ENCODE measurements at regions not wholly inside any gene's neighbourhood (a gene's known extent, or its start where the extent isn't known, plus 50 kb on each side); places are given as distances from the start of the nearest gene placed in this dataset.

- H3K4me3 ChIP-seq: no peak overlapping the region
These were observed 1468.5 kb upstream of the TMEM132C start for GRCh38 chr12:126798449-126798848.

DNA sequence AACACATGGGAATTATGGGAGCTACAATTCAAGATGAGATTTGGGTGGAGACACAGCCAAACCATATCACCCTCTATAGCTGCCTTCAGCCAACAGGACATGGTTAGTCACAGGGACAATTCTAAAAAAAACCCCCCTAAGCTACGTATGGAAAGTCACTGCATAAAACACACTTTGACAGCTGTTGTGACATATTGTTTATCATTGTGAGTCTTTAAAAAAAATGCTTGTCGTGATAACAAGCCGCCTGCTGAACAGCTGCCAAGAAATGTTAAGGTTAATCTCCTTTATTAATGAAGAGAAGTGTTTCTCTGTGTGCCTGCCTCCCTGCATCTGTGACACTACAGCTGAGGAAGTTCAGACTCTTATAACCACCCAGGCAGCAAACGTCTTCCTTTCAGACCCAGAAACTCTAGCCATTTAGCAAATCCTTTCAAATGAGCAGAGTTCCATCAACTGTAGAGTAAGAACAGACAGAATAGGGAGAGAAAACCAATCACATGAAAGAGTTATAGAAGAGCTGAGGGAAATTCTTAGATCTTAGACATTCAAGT, 1459.6 kb upstream of the TMEM132C start:
- 25% methylated on average over 4 of the region's 4 CpGs for WGBS
- Histone ChIP-seq H3K27me3 (replicated peaks; ENCODE audit: insufficient read depth) (no peaks in the 10 kb centered on the region), H3K27ac (no peak overlapping the region), H3K36me3 (no peaks in the 10 kb centered on the region), H3K4me3 (no peak overlapping the region), H3K4me1 (replicated peaks) (no peaks in the 10 kb centered on the region), H3K9me3 (no peaks in the 10 kb centered on the region)
- intact Hi-C loops (cut with DNase I): no loop called here
- no peak for DNase-seq (ENCODE audit: low spot score)
- TF ChIP-seq CTCF (IDR thresholded peaks at IDR 0.05): no peak
- TF ChIP-seq POLR2A (IDR thresholded peaks at IDR 0.05): no peak
- TF ChIP-seq POLR2AphosphoS5 (IDR thresholded peaks at IDR 0.05): no peak

More at GRCh38 chr12:126798449-126798848, 1468.5 kb upstream of the TMEM132C start:
- TF ChIP-seq CTCF (IDR thresholded peaks at IDR 0.05) (no peak), POLR2A (IDR thresholded peaks at IDR 0.05) (no peak), POLR2AphosphoS5 (IDR thresholded peaks at IDR 0.05) (no peak)
- Histone ChIP-seq H3K27ac (no peak overlapping the region), H3K36me3 (no peaks in the 10 kb centered on the region), H3K9me3 (no peaks in the 10 kb centered on the region), H3K27me3 (replicated peaks; ENCODE audit: insufficient read depth) (no peaks in the 10 kb centered on the region), H3K4me1 (replicated peaks) (no peaks in the 10 kb centered on the region)
- 93% methylated on average over 5 of the region's 5 CpGs for WGBS
- intact Hi-C loops (cut with DNase I): no loop called here
- no peak for DNase-seq (ENCODE audit: low spot score)

DNA sequence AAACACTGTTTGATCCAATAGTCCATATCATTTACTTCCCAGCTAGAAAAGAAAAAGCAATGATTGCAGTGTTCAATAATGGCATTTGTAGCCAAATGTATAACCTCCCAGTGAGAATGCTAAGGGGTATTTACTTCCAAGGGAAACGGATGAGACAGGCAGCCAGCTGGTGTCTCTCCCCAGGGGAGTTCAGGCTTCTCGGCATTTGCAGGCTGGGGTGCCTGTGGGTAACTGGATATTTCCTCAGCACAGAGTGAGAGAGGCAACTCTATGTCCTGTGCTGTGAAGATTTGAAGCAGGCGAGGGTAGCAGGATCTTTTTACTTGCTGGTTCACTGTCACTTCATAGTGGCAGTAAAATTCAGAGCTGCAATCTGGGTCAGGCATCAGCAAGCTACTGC, 1455.6 kb upstream of the TMEM132C start:
- WGBS: 27% methylated on average over 3 of the region's 3 CpGs
- Histone ChIP-seq H3K4me3 (no peak overlapping the region), H3K36me3 (no peaks in the 10 kb centered on the region), H3K27me3 (replicated peaks; ENCODE audit: insufficient read depth) (no peaks in the 10 kb centered on the region), H3K9me3 (no peaks in the 10 kb centered on the region), H3K4me1 (replicated peaks) (no peaks in the 10 kb centered on the region), H3K27ac (no peak overlapping the region)
- DNase-seq (ENCODE audit: low spot score): no peak
- TF ChIP-seq POLR2AphosphoS5 (IDR thresholded peaks at IDR 0.05) (no peak), POLR2A (IDR thresholded peaks at IDR 0.05) (no peak)
- intact Hi-C loops (cut with DNase I): no loop called here

DNA sequence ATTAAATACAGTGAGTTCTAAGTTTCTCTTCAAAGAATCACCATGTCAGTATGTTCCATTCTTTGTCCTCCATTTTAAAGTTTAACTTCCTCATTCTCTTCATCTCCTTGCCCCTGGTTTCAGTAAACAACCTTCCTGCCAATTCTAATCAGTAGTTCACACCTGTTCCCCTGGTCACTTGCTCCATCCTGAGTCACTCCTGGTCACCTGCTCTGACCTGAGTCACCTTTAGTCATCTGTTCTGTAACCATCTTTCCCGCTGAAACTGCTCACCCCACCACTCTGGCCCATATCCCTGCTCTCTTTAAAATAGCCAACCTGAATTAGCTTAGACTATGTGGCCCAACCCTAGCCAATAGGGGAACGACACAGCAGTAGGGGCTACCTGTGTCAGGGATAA, 1447.4 kb upstream of the TMEM132C start:
- WGBS: 89% methylated on average over 2 of the region's 2 CpGs

More for the DNA sequence above, 1447.4 kb upstream of the TMEM132C start:
- intact Hi-C loops (cut with DNase I): no loop called here
- no peak for DNase-seq (ENCODE audit: low spot score)
- H3K36me3 ChIP-seq: no peaks in the 10 kb centered on the region
- TF ChIP-seq CTCF (IDR thresholded peaks at IDR 0.05) (no peak), POLR2A (IDR thresholded peaks at IDR 0.05) (no peak), POLR2AphosphoS5 (IDR thresholded peaks at IDR 0.05) (no peak)
- no peaks in the 10 kb centered on the region for H3K4me1 ChIP-seq (replicated peaks)
- H3K9me3 ChIP-seq: no peaks in the 10 kb centered on the region
- no peak overlapping the region for H3K27ac ChIP-seq
- H3K27me3 ChIP-seq (replicated peaks; ENCODE audit: insufficient read depth): no peaks in the 10 kb centered on the region
- H3K4me3 ChIP-seq: no peak overlapping the region

Data from prostate gland (tissue), 2 donors.